ENCODE measurements at regions not wholly inside any gene's neighbourhood (a gene's known extent, or its start where the extent isn't known, plus 50 kb on each side); places are given as distances from the start of the nearest gene placed in this dataset.
A peak's percentile ranks its signal among the peaks of the same experiment; 100 is the strongest.

- no peak for DNase-seq (ENCODE audit: low read depth)
- no peak for TF ChIP-seq CTCF (IDR thresholded peaks at IDR 0.05; ENCODE audit: insufficient read depth, low read depth, low read length, missing control alignments)
- H3K4me3 ChIP-seq (ENCODE audit: low read depth, low read length): no peak overlapping the region
Measured at GRCh38 chr4:108378164-108378563, 209.4 kb upstream of the LEF1 start.

GRCh38 chr4:108377021-108377420 is 208.3 kb upstream of the LEF1 start:
- DNase-seq (ENCODE audit: low read depth): peak; percentile 34
- H3K4me3 ChIP-seq (ENCODE audit: low read depth, low read length): no peak overlapping the region

GRCh38 chr4:108375434-108375833 is 206.7 kb upstream of the LEF1 start:
- DNase-seq (ENCODE audit: low read depth): no peak
- H3K4me3 ChIP-seq (ENCODE audit: low read depth, low read length): no peak overlapping the region
- TF ChIP-seq CTCF (IDR thresholded peaks at IDR 0.05; ENCODE audit: insufficient read depth, low read depth, low read length, missing control alignments): no peak

More at GRCh38 chr4:108377021-108377420, 208.3 kb upstream of the LEF1 start:
- no peak for TF ChIP-seq CTCF (IDR thresholded peaks at IDR 0.05; ENCODE audit: insufficient read depth, low read depth, low read length, missing control alignments)

- DNase-seq (ENCODE audit: low read depth): peak; percentile 21
- no peak overlapping the region for H3K4me3 ChIP-seq (ENCODE audit: low read depth, low read length)
- TF ChIP-seq CTCF (IDR thresholded peaks at IDR 0.05; ENCODE audit: insufficient read depth, low read depth, low read length, missing control alignments): no peak
Measured at GRCh38 chr4:108372681-108373080, 203.9 kb upstream of the LEF1 start.

- TF ChIP-seq CTCF (IDR thresholded peaks at IDR 0.05; ENCODE audit: insufficient read depth, low read depth, low read length, missing control alignments): no peak
- no peak overlapping the region for H3K4me3 ChIP-seq (ENCODE audit: low read depth, low read length)
- no peak for DNase-seq (ENCODE audit: low read depth)
Measured at GRCh38 chr4:108371282-108371681, 202.6 kb upstream of the LEF1 start.

GRCh38 chr4:108370291-108371141 is 201.8 kb upstream of the LEF1 start:
- peak; percentile 34 for DNase-seq (ENCODE audit: low read depth)
- TF ChIP-seq CTCF (IDR thresholded peaks at IDR 0.05; ENCODE audit: insufficient read depth, low read depth, low read length, missing control alignments): no peak
- H3K4me3 ChIP-seq (ENCODE audit: low read depth, low read length): peak overlapping the region; percentile 35

All from GM12865 (cell line).